Neural progenitor cell (in vitro differentiated cells): ENCODE measurements at regions not wholly inside any gene's neighbourhood (a gene's known extent, or its start where the extent isn't known, plus 50 kb on each side); places are given as distances from the start of the nearest gene placed in this dataset.

Experiments
- EZH2 ChIP-seq: fragments of 200-600 bp; sonication (generic); IDR thresholded peaks from 2 replicates; pipeline ENCODE4 v1.6.1; 2017; ENCODE audit warnings: antibody characterized with exemption, mild to moderate bottlenecking, moderate library complexity
- EZH2phosphoT487 ChIP-seq: fragments of 200-600 bp; sonication (generic); IDR thresholded peaks from 2 replicates; pipeline ENCODE4 v1.6.1; 2017; ENCODE audit warnings: antibody characterized with exemption
- TF ChIP-seq, protein P1 (sequence below): fragments of 200-600 bp; sonication (generic); IDR thresholded peaks from 2 replicates; pipeline ENCODE4 v1.5.1; 2017; ENCODE audit warnings: antibody characterized with exemption, mild to moderate bottlenecking

GRCh38 chr5:23028445-23029021 is 175.4 kb upstream of the CDH12 start:
- TF ChIP-seq, protein P1, sequence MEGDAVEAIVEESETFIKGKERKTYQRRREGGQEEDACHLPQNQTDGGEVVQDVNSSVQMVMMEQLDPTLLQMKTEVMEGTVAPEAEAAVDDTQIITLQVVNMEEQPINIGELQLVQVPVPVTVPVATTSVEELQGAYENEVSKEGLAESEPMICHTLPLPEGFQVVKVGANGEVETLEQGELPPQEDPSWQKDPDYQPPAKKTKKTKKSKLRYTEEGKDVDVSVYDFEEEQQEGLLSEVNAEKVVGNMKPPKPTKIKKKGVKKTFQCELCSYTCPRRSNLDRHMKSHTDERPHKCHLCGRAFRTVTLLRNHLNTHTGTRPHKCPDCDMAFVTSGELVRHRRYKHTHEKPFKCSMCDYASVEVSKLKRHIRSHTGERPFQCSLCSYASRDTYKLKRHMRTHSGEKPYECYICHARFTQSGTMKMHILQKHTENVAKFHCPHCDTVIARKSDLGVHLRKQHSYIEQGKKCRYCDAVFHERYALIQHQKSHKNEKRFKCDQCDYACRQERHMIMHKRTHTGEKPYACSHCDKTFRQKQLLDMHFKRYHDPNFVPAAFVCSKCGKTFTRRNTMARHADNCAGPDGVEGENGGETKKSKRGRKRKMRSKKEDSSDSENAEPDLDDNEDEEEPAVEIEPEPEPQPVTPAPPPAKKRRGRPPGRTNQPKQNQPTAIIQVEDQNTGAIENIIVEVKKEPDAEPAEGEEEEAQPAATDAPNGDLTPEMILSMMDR: no peak
- TF ChIP-seq EZH2: no peak
- TF ChIP-seq EZH2phosphoT487: no peak
